Activated T-cell treated with anti-CD3 and anti-CD28 coated beads for 1 hour (primary cell): ENCODE measurements at regions not wholly inside any gene's neighbourhood (a gene's known extent, or its start where the extent isn't known, plus 50 kb on each side); places are given as distances from the start of the nearest gene placed in this dataset.
"Not testable (repeated sequence)": the region's sequence is repeated elsewhere in the genome, so short reads cannot be mapped to it uniquely, and the experiment has no call there.

Experiments
- DNase-seq: peaks from one replicate; pipeline ENCODE4 v3.0.0-alpha.2; 2020; ENCODE audit warnings: low read depth

DNA sequence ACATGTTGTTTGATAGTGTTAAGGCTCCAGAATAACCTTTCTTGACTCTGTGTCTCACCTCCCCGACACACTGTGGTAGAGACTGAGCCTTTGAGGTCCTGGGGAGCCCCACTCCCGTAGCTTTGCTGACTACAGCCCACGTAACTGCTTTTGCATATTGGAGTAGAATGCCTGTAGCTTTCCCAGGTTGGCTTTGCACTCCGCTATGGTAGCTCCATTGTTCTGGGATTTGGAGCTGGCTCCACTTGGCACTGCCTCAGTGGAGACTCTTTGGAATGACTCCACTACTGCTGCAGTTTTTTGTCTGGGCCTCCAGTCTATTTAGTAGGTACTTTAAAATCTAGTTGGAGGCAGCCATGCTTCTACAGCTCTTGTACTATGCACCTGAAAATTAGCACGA, 56.2 kb upstream of the ANXA1 start:
- no peak for DNase-seq

- no peak for DNase-seq
Measured at GRCh38 chr9:73093740-73094379, 57.8 kb upstream of the ANXA1 start.

DNA sequence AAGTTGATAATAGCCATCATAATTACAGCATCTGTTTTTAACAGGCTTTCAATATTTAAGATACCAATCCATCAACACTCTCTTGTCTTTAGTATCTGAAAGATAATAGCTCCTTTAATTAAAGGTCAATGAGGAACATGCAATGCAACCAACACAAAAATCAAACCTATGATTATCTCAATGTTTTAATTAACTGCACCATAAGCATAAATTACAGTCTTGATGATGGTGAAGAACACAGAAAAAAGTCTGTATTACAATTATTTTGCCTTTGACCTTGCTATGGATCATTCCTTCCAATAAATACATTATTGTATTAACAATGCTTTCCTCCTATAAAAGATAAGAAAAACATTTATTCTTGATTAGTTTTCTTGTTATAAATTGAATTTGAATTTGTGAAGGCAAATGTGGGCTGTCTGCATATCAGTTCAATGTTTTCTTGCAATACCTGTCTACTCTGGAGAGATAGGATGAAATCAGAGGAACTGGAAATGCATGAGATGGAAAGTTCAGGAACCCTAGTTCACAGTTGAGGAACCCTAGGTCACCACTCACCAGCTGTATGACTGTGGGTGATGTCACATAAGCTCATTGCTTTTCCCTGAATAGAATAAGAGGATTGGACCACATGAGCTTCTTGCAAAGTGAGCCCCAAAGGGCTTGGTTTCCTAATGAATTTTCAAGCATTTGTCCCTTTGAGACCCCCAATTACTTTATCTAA, 58.5 kb upstream of the ANXA1 start:
- no peak for DNase-seq

- DNase-seq, result no peak
Measured at GRCh38 chr9:73091909-73092308, 59.8 kb upstream of the ANXA1 start.

DNA sequence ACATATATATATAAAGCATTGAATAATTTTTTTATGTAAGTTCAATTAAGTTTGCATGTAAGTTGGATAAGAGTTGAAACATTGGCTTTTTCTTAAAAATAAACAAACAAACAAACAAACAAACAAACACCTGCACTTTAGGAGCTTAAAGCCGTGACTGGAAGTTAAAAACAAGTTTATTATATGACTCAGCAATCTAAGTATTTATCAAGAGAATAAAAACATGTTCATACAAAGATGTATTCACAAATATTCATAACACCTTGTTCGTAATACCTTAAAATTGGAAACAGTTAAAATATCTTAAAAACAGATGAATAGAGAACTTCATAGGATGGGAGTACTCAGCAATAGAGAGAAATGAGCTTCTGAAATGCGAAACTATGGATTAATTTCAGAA, 61.5 kb upstream of the ANXA1 start:
- no peak for DNase-seq

DNA sequence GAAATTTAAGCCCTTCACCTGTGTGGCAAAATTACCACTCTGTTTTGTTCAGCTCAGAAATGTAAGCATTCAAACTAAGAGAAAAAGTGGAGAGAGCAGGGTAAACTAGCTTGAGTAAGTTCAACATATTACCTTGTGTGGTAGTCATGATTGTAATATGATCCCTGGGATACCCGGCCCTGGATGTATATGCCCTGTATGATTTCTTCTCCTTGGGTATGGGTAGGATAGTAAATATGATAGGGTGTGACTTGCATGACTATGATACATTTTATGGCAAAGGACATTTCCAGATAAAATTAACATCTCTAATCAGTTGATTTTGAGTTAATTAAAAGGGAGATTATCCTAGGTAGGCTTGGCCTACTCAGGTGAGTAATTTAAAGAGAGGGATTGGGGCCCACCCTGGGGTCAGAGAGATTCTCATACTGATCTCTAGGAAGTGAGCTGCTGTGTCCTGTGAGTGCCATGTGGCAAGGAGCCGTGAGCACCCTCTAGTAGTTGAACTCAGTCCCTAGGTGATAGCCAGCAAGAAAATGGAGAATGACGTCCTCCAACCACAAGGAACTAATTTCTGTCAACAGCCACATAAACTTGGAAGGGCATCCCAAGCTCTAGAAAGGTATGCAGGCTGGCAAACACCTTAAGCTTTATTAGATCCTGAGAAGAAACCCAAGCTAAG, 62.2 kb upstream of the ANXA1 start:
- no peak for DNase-seq

DNA sequence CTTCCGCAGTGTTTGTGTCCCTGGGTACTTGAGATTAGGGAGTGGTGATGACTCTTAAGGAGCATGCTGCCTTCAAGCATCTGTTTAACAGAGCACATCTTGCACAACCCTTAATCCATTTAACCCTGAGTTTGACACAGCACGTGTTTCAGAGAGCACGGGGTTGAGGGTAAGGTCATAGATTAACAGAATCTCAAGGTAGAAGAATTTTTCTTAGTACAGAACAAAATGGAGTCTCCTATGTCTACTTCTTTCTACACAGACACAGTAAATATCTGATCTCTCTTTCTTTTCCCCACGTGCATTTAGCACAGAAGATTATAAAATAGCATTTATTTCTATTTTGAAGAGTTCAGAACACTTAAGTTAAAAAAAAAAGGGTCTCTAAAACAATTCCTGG, 63.8 kb upstream of the ANXA1 start:
- not testable (repeated sequence) for DNase-seq

DNA sequence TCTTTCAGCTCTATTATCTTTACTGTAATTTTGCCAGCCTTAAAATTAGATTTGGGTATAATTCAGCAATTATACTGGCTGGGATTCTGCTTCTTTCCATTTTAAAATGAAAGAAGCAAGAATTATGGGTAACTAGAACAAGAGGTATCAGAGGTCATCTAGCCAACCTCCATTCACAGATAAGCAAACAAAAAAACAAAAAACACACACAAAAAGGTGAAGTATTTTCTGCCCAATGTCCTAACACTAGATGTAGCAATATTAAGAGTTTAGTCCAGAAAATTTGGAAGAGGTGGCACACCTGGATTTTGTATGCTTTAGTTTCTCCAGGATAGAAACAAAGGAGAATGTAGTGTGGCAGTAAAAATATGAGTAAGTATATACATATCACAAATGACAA, 68.1 kb upstream of the ANXA1 start:
- no peak for DNase-seq

- no peak for DNase-seq
Measured at GRCh38 chr9:73081979-73082657, 69.5 kb upstream of the ANXA1 start.

GRCh38 chr9:73080110-73080694, 71.5 kb upstream of the ANXA1 start:
- no peak for DNase-seq

DNA sequence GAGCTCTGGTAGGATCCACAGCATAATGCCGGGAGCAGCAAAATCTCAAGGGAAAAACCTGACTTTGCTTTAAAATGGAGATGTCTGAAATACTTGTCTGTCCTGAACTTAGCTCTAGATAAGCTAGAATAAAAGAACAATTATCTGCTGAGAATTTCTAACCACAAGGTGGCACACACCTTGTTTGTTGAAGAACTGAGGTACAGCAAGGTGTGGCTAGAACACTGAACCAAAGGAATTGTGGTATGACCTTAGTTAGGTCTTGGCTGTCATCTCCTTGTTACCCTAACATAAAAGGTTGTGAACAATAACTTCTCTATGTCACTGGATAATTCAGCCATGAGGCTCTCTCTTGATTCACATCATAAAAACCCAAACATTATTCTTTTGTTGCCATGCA, 72.3 kb upstream of the ANXA1 start:
- DNase-seq, result no peak

GRCh38 chr9:73077625-73078030, 74.0 kb upstream of the ANXA1 start:
- no peak for DNase-seq

DNA sequence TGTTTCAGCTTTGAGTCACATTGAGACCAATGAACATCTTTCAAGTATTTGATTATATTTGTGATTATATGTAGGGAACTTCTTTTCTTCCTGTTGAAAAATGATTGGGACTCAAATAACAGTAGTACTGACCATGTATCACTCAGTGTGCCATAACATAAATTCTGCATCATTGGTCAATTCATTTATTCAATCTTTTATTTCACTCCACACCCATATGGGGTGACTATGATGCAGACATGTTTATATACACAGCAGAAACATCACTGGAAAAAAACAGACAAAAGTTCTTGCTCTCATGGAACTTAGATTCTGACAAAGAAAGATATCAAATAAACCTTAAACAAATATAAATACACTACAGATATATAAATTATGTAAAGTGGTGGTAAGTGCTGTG, 74.7 kb upstream of the ANXA1 start:
- DNase-seq, result no peak

GRCh38 chr9:73074176-73074708, 77.4 kb upstream of the ANXA1 start:
- no peak for DNase-seq

DNA sequence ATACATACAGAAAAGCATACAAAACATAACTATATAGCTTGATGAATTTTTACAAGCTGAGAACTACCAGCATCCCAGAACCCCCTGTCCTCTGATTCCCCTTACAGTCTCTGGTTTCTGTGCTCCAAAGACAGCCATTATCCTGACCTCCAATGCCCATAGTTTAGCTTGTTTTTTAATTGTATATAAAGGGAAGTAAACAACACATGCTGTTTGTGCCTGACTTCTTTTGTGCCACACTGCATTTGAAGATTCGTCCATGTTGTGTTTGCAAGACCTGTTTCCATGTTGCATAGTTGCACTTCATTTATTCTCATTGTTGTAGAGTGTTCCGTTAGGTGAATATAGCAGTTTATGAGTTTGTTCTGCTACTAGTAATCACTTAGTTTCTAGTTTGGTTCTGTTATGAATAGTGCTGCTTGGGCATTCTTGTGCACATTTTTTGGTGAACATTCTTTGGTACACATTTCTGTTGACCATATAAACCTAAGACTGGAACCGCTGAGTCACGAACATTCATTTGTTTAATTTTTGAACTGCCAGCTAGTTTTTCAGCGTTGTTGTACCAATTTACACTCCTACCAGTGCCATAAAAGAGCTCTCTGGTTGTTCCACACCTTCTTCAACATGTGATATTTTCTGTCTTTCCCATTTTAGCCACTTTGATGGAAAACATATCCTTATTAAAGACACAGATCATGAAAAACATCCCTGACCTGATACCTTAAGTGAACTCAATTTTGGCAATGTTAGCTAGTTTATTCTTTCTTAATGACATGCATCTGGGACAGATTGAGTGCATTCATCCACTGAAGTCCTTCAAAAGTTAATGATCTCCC, 78.1 kb upstream of the ANXA1 start:
- DNase-seq, result no peak

GRCh38 chr9:73067074-73067473, 84.6 kb upstream of the ANXA1 start:
- DNase-seq, result no peak

DNA sequence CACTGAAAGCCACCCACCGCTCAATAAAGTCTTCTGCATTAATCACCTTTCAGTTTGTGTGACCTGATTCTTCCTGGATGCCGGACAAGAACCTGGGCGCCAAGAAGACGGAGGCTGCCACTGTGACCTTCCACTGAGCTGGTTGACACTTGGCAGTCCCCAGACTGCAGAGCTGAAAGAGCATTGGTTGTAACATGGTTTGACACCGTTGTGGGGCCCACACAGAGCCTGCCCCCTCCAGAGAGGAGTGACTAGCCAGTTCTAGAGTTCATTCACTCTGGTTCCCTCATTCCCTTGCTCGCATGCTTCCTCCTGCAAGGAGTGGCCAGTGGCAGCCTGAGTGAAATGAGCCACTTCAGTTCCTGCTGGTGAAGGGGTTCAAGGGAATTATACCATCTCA, 86.2 kb upstream of the ANXA1 start:
- DNase-seq, result no peak

GRCh38 chr9:73064315-73064714, 87.3 kb upstream of the ANXA1 start:
- DNase-seq, result no peak

DNA sequence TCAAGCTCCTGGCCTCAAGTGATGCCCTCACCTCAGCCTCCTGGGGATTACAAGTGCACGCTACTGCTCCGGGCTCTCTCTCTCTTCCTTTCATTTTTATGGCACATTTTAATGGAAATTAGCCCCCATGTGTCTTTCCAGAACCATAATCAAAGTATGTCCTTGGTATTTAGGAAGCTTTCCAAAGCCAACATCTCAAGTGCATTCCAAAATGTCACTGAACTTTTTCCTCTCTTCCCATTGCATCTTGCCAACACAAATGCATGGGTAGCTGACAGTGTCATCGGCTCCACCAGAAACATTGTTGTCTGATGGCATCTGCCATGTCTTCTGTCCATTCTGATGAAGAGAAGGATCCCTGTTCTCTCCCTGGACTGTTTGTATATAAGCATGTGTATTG, 90.5 kb upstream of the ANXA1 start:
- no peak for DNase-seq

GRCh38 chr9:73059247-73059646, 92.4 kb upstream of the ANXA1 start:
- no peak for DNase-seq

- no peak for DNase-seq
Measured at GRCh38 chr9:73056245-73056644, 95.4 kb upstream of the ANXA1 start.
